Hepatocyte (in vitro differentiated cells): ENCODE measurements at regions not wholly inside any gene's neighbourhood (a gene's known extent, or its start where the extent isn't known, plus 50 kb on each side); places are given as distances from the start of the nearest gene placed in this dataset.

Source experiments
- DNase-seq: peaks from one replicate; pipeline ENCODE4 v3.0.0-alpha.2; 2016; ENCODE audit warnings: low spot score
- H2AFZ ChIP-seq: fragments of 200-600 bp; sonication (generic); 2 replicates; pipeline ENCODE4 v1.6.0; 2016; ENCODE audit warnings: antibody characterized with exemption, mild to moderate bottlenecking
- H3K27ac ChIP-seq: fragments of 200-600 bp; sonication (generic); 2 replicates; pipeline ENCODE4 v1.5.1; 2016; ENCODE audit warnings: mild to moderate bottlenecking
- H3K27me3 ChIP-seq: fragments of 200-600 bp; sonication (generic); 2 replicates; pipeline ENCODE4 v1.6.1; 2016
- H3K36me3 ChIP-seq: fragments of 200-600 bp; sonication (generic); replicated peaks from 2 replicates; pipeline ENCODE4 v1.5.1; 2016; ENCODE audit warnings: low read depth; ENCODE audit not compliant: insufficient read depth
- H3K4me1 ChIP-seq: fragments of 200-600 bp; sonication (generic); 2 replicates; pipeline ENCODE4 v1.5.1; 2016; ENCODE audit warnings: mild to moderate bottlenecking, moderate library complexity; ENCODE audit not compliant: insufficient read depth
- H3K4me2 ChIP-seq: fragments of 200-600 bp; sonication (generic); 2 replicates; pipeline ENCODE4 v1.6.0; 2016
- H3K4me3 ChIP-seq: fragments of 200-600 bp; sonication (generic); 2 replicates; pipeline ENCODE4 v1.5.1; 2016; ENCODE audit warnings: mild to moderate bottlenecking
- H3K79me2 ChIP-seq: fragments of 200-600 bp; sonication (generic); 2 replicates; pipeline ENCODE4 v1.6.0; 2017; ENCODE audit warnings: mild to moderate bottlenecking
- H3K9me2 ChIP-seq: fragments of 200-600 bp; sonication (generic); replicated peaks from 2 replicates; pipeline ENCODE4 v1.6.0; 2017; ENCODE audit warnings: mild to moderate bottlenecking; ENCODE audit not compliant: insufficient read depth
- H3K9me3 ChIP-seq: fragments of 200-600 bp; sonication (generic); 2 replicates; pipeline ENCODE4 v1.5.1; 2016; ENCODE audit warnings: low read depth, mild to moderate bottlenecking
- H4K20me1 ChIP-seq: fragments of 200-600 bp; sonication (generic); 2 replicates; pipeline ENCODE4 v1.6.0; 2016; ENCODE audit warnings: mild to moderate bottlenecking; ENCODE audit not compliant: insufficient read depth, poor library complexity, severe bottlenecking
- CTCF ChIP-seq: fragments of 200-600 bp; sonication (generic); IDR thresholded peaks from 2 replicates; pipeline ENCODE4 v1.5.1; 2016; ENCODE audit warnings: antibody characterized with exemption, mild to moderate bottlenecking; ENCODE audit not compliant: poor library complexity
- EZH2 ChIP-seq: fragments of 200-600 bp; sonication (generic); IDR thresholded peaks from 2 replicates; pipeline ENCODE4 v1.6.1; 2016; ENCODE audit warnings: antibody characterized with exemption, mild to moderate bottlenecking, borderline replicate concordance
- EZH2phosphoT487 ChIP-seq: fragments of 200-600 bp; sonication (generic); IDR thresholded peaks from one replicate; pipeline ENCODE4 v1.6.1; 2018; ENCODE audit warnings: antibody characterized with exemption, mild to moderate bottlenecking, low read depth, moderate library complexity; ENCODE audit not compliant: unreplicated experiment, severe bottlenecking
- WGBS: methylation state at CpG from one replicate; pipeline ENCODE4 v1.1.6; 2016; ENCODE audit warnings: low lambda C conversion rate; ENCODE audit errors: missing lambda C conversion rate; 5-methylcytosine and 5-hydroxymethylcytosine counted together

DNA sequence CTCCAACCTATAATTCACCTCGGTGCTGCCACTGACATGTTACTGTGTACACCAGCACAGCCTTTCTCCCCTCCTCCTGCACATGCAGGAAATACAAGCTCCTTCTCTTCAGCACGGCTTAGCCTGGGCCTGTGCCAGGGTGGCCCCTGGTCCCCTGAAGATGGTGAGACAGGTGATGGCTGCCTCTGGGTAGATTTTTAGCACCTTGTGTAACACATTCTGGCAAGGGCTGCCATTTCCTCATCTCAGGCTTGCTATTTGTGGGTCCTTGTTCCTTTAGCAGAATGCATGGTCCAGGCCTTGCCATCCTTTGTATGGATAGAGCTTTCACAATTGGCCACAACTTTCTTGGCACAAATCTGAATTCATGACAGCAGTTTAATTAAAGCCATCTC lies 151.3 kb downstream of the CDC5L start:
- no peaks in the 10 kb centered on the region for H3K9me3 ChIP-seq
- no peaks in the 10 kb centered on the region for H3K36me3 ChIP-seq
- H2AFZ ChIP-seq = no peak overlapping the region
- H4K20me1 ChIP-seq = no peaks in the 10 kb centered on the region
- H3K79me2 ChIP-seq = no peaks in the 10 kb centered on the region
- H3K4me3 ChIP-seq = no peak overlapping the region
- no peak overlapping the region for H3K4me2 ChIP-seq
- H3K9me2 ChIP-seq = no peaks in the 10 kb centered on the region
- 82% methylated on average over 2 of the region's 2 CpGs for WGBS
- no peak overlapping the region for H3K27ac ChIP-seq
- no peak for DNase-seq
- no peaks in the 10 kb centered on the region for H3K27me3 ChIP-seq
- no peak for TF ChIP-seq CTCF
- TF ChIP-seq EZH2 = no peak
- no peak for TF ChIP-seq EZH2phosphoT487
- no peaks in the 10 kb centered on the region for H3K4me1 ChIP-seq

GRCh38 chr6:44539701-44540355 lies 152.3 kb downstream of the CDC5L start:
- no peaks in the 10 kb centered on the region for H4K20me1 ChIP-seq
- no peak for DNase-seq

GRCh38 chr6:44540881-44541280 lies 153.4 kb downstream of the CDC5L start:
- WGBS = 96% methylated on average over 4 of the region's 4 CpGs
- DNase-seq = no peak
- no peaks in the 10 kb centered on the region for H3K4me1 ChIP-seq

More at GRCh38 chr6:44539701-44540355, 152.3 kb downstream of the CDC5L start:
- Histone ChIP-seq H2AFZ (no peak overlapping the region), H3K27ac (no peak overlapping the region), H3K27me3 (peaks cover 1% of the 10 kb centered on the region), H3K79me2 (no peaks in the 10 kb centered on the region), H3K9me3 (no peaks in the 10 kb centered on the region), H3K9me2 (no peaks in the 10 kb centered on the region), H3K4me3 (no peak overlapping the region), H3K4me2 (no peak overlapping the region), H3K36me3 (no peaks in the 10 kb centered on the region), H3K4me1 (no peaks in the 10 kb centered on the region)
- TF ChIP-seq EZH2 (no peak), CTCF (no peak), EZH2phosphoT487 (no peak)
- 83% methylated on average over 3 of the region's 3 CpGs for WGBS

More at GRCh38 chr6:44540881-44541280, 153.4 kb downstream of the CDC5L start:
- H3K9me2 ChIP-seq = no peaks in the 10 kb centered on the region
- no peak overlapping the region for H3K27ac ChIP-seq
- no peak overlapping the region for H3K4me2 ChIP-seq
- no peaks in the 10 kb centered on the region for H3K9me3 ChIP-seq
- no peaks in the 10 kb centered on the region for H3K79me2 ChIP-seq
- H4K20me1 ChIP-seq = no peaks in the 10 kb centered on the region
- peaks cover 3% of the 10 kb centered on the region for H3K27me3 ChIP-seq
- TF ChIP-seq CTCF (no peak), EZH2 (no peak)
- H3K36me3 ChIP-seq = no peaks in the 10 kb centered on the region
- H3K4me3 ChIP-seq = no peak overlapping the region
- H2AFZ ChIP-seq = no peak overlapping the region
